Esophagus muscularis mucosa (tissue), 3 donors: ENCODE measurements at regions not wholly inside any gene's neighbourhood (a gene's known extent, or its start where the extent isn't known, plus 50 kb on each side); places are given as distances from the start of the nearest gene placed in this dataset.

ENCODE experiments used
- EP300 ChIP-seq: sonication (generic); formaldehyde crosslinking; IDR thresholded peaks from one replicate; pipeline ENCODE4 v1.6.1; 2017; ENCODE audit warnings: antibody characterized with exemption
- POLR2AphosphoS5 ChIP-seq, 2 donors: sonication (generic); formaldehyde crosslinking; IDR thresholded peaks; one replicate each; pipeline ENCODE4 v1.6.1; 2017; ENCODE audit warnings: antibody characterized with exemption in 2 of 2

DNA sequence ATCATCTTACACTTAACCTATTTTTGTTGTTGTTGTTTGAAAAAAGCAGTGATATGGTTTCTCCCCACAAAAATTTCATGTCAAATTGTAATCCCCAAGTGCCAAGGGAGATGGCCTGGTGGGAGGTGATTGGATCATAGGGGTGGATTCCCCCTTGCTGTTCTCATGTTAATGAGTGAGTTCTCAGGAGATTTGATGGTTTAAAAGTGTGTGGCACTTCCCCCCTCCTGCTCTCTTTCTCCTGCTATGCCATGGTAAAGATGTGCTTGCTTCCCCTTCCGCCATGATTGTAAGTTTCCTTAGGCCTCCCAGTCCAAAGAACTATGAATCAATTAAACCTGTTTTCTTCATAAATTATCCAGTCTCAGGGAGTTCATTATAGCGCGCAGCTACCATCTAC, 1362.7 kb upstream of the FAM98A start:
- TF ChIP-seq EP300, result no peak
- TF ChIP-seq POLR2AphosphoS5 (IDR thresholded peaks at IDR 0.05), result no peak
